CD4-positive, alpha-beta memory T cell (primary cell): ENCODE measurements at regions not wholly inside any gene's neighbourhood (a gene's known extent, or its start where the extent isn't known, plus 50 kb on each side); places are given as distances from the start of the nearest gene placed in this dataset.
"Not testable (repeated sequence)": the region's sequence is repeated elsewhere in the genome, so short reads cannot be mapped to it uniquely, and the experiment has no call there.

Experiments
- CTCF ChIA-PET: fragments of 350-600 bp; sonication (Branson Sonifier 250); formaldehyde crosslinking; loops from one replicate; lab custom pipeline; 2021; ENCODE audit warnings: inconsistent platforms; ENCODE audit not compliant: partially characterized antibody; lab: Charles Lee
- POLR2A ChIA-PET: fragments of 350-600 bp; sonication (Branson Sonifier 250); formaldehyde crosslinking; loops from one replicate; lab custom pipeline; 2021; ENCODE audit not compliant: partially characterized antibody; lab: Charles Lee
- DNase-seq, 5 donors: peaks; one replicate each; pipeline versions ENCODE4 v3.0.0 to v3.0.0-alpha.2; 2020 to 2022; ENCODE audit warnings: mixed read lengths in 1 of 5
- H3K27ac ChIP-seq: one replicate; pipeline ENCODE4 v1.7.0; 2013; ENCODE audit warnings: low read depth, low read length
- H3K27me3 ChIP-seq: 2 replicates; pipeline ENCODE4 v1.7.0; 2013; ENCODE audit warnings: mild to moderate bottlenecking, low read length, moderate library complexity; ENCODE audit not compliant: insufficient read depth
- H3K36me3 ChIP-seq: 2 replicates; pipeline ENCODE4 v1.7.0; 2013; ENCODE audit warnings: mild to moderate bottlenecking, low read length, moderate library complexity; ENCODE audit not compliant: insufficient read depth
- H3K4me1 ChIP-seq: 2 replicates; pipeline ENCODE4 v1.7.0; 2013; ENCODE audit warnings: mild to moderate bottlenecking, low read length, moderate library complexity; ENCODE audit not compliant: insufficient read depth
- H3K4me3 ChIP-seq, 2 donors: one replicate each; pipeline ENCODE4 v1.7.0; 2013; ENCODE audit warnings: low read length in 2 of 2, mild to moderate bottlenecking in 1 of 2
- H3K9me3 ChIP-seq, 2 donors: one replicate each; pipeline ENCODE4 v1.7.0; 2013; ENCODE audit warnings: low read length in 2 of 2, control low read depth in 1 of 2; ENCODE audit not compliant: control insufficient read depth in 1 of 2
- H3K27ac Mint-ChIP-seq, 7 donors: one replicate each; pipeline ENCODE4 v1.8.0; 2020 to 2021; ENCODE audit warnings: mixed read lengths in 7 of 7, mild to moderate bottlenecking in 6 of 7, inconsistent platforms in 3 of 7, moderate library complexity in 3 of 7
- H3K27me3 Mint-ChIP-seq, 2 donors: one replicate each; pipeline ENCODE4 v1.8.0; 2020 to 2021; ENCODE audit warnings: mixed read lengths in 2 of 2
- H3K36me3 Mint-ChIP-seq, 2 donors: one replicate each; pipeline ENCODE4 v1.8.0; 2020 to 2021; ENCODE audit warnings: mixed read lengths in 2 of 2, inconsistent platforms in 1 of 2, mild to moderate bottlenecking in 1 of 2
- H3K4me1 Mint-ChIP-seq, 4 donors: one replicate each; pipeline ENCODE4 v1.8.0; 2020 to 2021; ENCODE audit warnings: mixed read lengths in 4 of 4, mild to moderate bottlenecking in 1 of 4
- H3K4me3 Mint-ChIP-seq, 8 donors: one replicate each; pipeline ENCODE4 v1.8.0; 2020 to 2021; ENCODE audit warnings: mixed read lengths in 8 of 8, mild to moderate bottlenecking in 7 of 8, moderate library complexity in 6 of 8, inconsistent platforms in 3 of 8
- H3K9me3 Mint-ChIP-seq, 8 donors: one replicate each; pipeline ENCODE4 v1.8.0; 2020 to 2021; ENCODE audit warnings: mixed read lengths in 8 of 8, mild to moderate bottlenecking in 5 of 8, inconsistent platforms in 3 of 8, moderate library complexity in 1 of 8
- intact Hi-C: fragments of 100-400 bp; cut with micrococcal nuclease; formaldehyde crosslinking; loops from one replicate; pipeline ENCODE4 v1.15.1; 2023

DNA sequence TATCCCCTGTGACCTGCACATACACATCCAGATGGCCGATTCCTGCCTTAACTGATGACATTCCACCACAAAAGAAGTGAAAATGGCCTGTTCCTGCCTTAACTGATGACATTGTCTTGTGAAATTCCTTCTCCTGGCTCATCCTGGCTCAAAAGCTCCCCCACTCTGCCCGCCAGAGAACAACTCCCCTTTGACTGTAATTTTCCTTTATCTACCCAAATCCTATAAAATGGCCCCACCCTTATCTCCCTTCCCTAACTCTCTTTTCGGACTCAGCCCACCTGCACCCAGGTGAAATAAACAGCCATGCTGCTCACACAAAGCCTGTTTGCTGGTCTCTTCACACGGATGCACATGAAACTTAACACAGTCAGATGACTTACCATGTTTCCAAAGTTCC, 403.8 kb downstream of the TBC1D32 start:
- H3K4me3 Mint-ChIP-seq, H3K27ac Mint-ChIP-seq, H3K4me3 ChIP-seq, H3K4me1 ChIP-seq, H3K9me3 ChIP-seq, H3K9me3 Mint-ChIP-seq, H3K36me3 ChIP-seq, H3K4me1 Mint-ChIP-seq, H3K27ac ChIP-seq, H3K36me3 Mint-ChIP-seq, CTCF ChIA-PET, DNase-seq, H3K27me3 ChIP-seq, H3K27me3 Mint-ChIP-seq, POLR2A ChIA-PET, intact Hi-C loops: not testable (repeated sequence)

DNA sequence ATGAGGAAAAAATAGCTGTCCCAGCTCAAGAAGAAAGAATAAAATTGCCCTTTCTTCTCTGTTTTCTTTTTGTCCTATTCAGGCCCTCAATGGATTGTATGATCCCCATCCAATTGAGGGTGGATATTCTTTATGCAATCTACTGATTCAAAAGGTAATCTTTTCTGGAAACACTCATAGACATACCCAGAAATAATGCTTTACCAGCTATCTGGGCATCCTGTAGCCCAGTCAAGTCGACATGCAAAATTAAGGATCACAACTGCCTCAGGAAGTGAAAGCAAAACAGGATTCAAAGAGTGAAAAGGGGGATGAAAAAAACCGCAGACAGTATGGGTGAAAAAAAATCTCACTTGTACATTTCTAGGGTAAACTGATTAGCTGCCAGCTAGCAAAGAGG, 410.1 kb downstream of the TBC1D32 start:
- H3K4me3 Mint-ChIP-seq: no peak overlapping the region
- no peaks in the 10 kb centered on the region for H3K9me3 ChIP-seq
- POLR2A ChIA-PET: no interaction called here
- no peaks in the 10 kb centered on the region for H3K36me3 Mint-ChIP-seq
- no peaks in the 10 kb centered on the region for H3K27me3 ChIP-seq
- H3K4me1 Mint-ChIP-seq: no peaks in the 10 kb centered on the region
- CTCF ChIA-PET: no interaction called here
- H3K9me3 Mint-ChIP-seq: peaks cover 0 to 6% (median 0%) of the 10 kb centered on the region in 8 donors
- intact Hi-C loops: no loop called here
- no peak overlapping the region for H3K27ac ChIP-seq
- no peak overlapping the region for H3K27ac Mint-ChIP-seq
- no peaks in the 10 kb centered on the region for H3K36me3 ChIP-seq
- H3K27me3 Mint-ChIP-seq: no peaks in the 10 kb centered on the region
- DNase-seq: no peak
- no peak overlapping the region for H3K4me3 ChIP-seq
- H3K4me1 ChIP-seq: no peaks in the 10 kb centered on the region

DNA sequence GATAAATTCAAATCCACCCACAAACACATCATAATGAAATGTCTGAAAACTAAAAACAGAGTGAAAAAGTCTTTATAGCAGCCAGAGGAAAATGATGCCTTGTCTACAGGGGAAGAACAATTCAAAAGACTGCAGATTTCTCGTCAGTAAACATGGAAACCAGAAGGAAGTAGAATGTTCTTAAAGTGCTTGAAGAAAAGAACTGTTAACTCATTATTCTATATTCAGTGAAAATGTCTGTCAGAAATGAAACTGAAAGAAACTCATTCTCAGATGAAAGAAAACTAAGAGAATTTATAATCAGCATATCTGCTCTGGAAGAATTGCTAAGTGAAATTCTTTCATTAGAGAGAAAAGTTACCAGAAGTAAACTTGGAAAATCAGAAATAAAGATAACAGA, 416.1 kb downstream of the TBC1D32 start:
- ChIA-PET CTCF (no interaction called here), POLR2A (no interaction called here)
- Histone ChIP-seq H3K4me1 (no peaks in the 10 kb centered on the region), H3K4me3 (no peak overlapping the region), H3K27ac (no peak overlapping the region), H3K9me3 (no peaks in the 10 kb centered on the region), H3K27me3 (no peaks in the 10 kb centered on the region), H3K36me3 (no peaks in the 10 kb centered on the region)
- no peak for DNase-seq
- H3K27ac Mint-ChIP-seq: no peak overlapping the region
- H3K4me1 Mint-ChIP-seq: peaks cover 0 to 4% (median 0%) of the 10 kb centered on the region in 4 donors
- H3K27me3 Mint-ChIP-seq: no peaks in the 10 kb centered on the region
- no peaks in the 10 kb centered on the region for H3K36me3 Mint-ChIP-seq
- H3K9me3 Mint-ChIP-seq: peaks cover 0 to 3% (median 0%) of the 10 kb centered on the region in 8 donors
- no peak overlapping the region for H3K4me3 Mint-ChIP-seq
- intact Hi-C loops: no loop called here

DNA sequence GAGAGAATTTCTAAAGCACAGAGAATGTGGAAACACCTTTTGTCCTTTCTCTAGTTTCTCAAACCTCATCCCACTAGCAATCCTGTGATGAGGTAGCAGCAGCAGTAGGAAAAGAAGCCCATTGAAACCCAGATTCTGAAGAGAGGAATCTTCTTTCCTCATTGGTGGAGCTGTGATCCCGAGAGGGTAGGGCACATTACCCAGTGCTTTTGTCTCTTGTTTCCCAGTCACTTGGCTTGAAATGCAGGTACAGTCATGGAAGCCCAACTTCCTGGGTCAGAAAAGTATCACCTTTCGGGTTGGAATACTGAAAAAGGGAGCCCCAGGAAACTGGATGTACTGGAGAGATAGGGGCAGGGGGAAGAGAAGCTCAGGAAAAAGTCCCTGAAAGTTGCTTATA, 417.4 kb downstream of the TBC1D32 start:
- POLR2A ChIA-PET: no interaction called here
- Mint-ChIP-seq H3K9me3 (peaks cover 0 to 3% (median 0%) of the 10 kb centered on the region in 8 donors), H3K27ac (no peak overlapping the region), H3K27me3 (no peaks in the 10 kb centered on the region), H3K4me3 (no peak overlapping the region), H3K4me1 (peaks cover 0 to 4% (median 0%) of the 10 kb centered on the region in 4 donors), H3K36me3 (no peaks in the 10 kb centered on the region)
- CTCF ChIA-PET: no interaction called here
- Histone ChIP-seq H3K9me3 (no peaks in the 10 kb centered on the region), H3K27me3 (no peaks in the 10 kb centered on the region), H3K4me3 (no peak overlapping the region), H3K27ac (no peak overlapping the region), H3K36me3 (no peaks in the 10 kb centered on the region), H3K4me1 (no peaks in the 10 kb centered on the region)
- DNase-seq: no peak
- intact Hi-C loops: no loop called here

DNA sequence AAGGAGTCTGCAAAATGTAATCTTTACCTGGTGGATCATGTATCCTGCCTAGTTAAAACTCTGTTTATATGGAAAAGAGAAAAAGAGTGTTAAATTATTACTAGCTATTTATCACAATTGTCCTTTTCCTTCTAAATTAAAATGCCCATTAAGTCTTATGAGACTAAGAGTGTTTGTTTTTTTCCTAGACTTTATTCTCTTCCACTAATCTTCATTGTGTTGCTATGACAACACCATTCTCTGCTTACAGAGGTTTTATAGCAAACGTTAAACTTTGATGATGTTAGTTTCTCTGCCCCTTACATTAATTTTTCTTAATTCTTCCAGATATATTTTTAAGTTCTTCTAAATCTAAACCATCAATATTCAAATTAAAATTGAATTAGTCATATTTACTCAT, 420.8 kb downstream of the TBC1D32 start:
- Histone ChIP-seq H3K27me3 (no peaks in the 10 kb centered on the region), H3K9me3 (no peaks in the 10 kb centered on the region), H3K36me3 (no peaks in the 10 kb centered on the region), H3K27ac (no peak overlapping the region), H3K4me3 (no peak overlapping the region), H3K4me1 (no peaks in the 10 kb centered on the region)
- Mint-ChIP-seq H3K27me3 (no peaks in the 10 kb centered on the region), H3K4me3 (no peak overlapping the region), H3K9me3 (peaks cover 0 to 8% (median 0%) of the 10 kb centered on the region in 8 donors), H3K4me1 (peaks cover 0 to 4% (median 0%) of the 10 kb centered on the region in 4 donors), H3K36me3 (no peaks in the 10 kb centered on the region), H3K27ac (no peak overlapping the region)
- intact Hi-C loops: no loop called here
- CTCF ChIA-PET: no interaction called here
- POLR2A ChIA-PET: no interaction called here
- DNase-seq: no peak

DNA sequence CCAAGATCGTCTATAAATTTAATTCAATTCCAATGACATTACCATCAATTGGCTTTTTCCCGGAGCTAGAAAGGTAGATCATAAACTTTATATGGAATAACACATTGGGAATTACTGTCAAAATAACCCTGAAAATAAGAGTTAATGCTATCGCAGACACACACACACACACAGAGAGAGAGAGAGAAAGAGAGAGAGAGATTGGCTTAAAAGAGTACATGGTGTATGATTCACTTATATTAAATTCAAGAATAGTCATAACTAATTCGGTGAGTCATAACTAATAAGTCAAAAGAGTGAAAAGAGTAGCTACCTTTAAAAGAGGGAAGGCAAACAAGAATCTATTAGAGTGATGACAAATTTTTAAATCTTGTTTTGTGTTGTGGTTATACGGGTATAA, 425.5 kb downstream of the TBC1D32 start:
- H3K9me3 ChIP-seq: no peaks in the 10 kb centered on the region
- Mint-ChIP-seq H3K27ac (no peak overlapping the region), H3K4me3 (no peak overlapping the region), H3K9me3 (peaks cover 0 to 6% (median 0%) of the 10 kb centered on the region in 8 donors), H3K36me3 (no peaks in the 10 kb centered on the region), H3K27me3 (no peaks in the 10 kb centered on the region), H3K4me1 (no peaks in the 10 kb centered on the region)
- no peaks in the 10 kb centered on the region for H3K27me3 ChIP-seq
- no peak overlapping the region for H3K4me3 ChIP-seq
- H3K36me3 ChIP-seq: no peaks in the 10 kb centered on the region
- POLR2A ChIA-PET: no interaction called here
- H3K27ac ChIP-seq: no peak overlapping the region
- no peaks in the 10 kb centered on the region for H3K4me1 ChIP-seq
- CTCF ChIA-PET: no interaction called here
- intact Hi-C loops: no loop called here
- no peak for DNase-seq

DNA sequence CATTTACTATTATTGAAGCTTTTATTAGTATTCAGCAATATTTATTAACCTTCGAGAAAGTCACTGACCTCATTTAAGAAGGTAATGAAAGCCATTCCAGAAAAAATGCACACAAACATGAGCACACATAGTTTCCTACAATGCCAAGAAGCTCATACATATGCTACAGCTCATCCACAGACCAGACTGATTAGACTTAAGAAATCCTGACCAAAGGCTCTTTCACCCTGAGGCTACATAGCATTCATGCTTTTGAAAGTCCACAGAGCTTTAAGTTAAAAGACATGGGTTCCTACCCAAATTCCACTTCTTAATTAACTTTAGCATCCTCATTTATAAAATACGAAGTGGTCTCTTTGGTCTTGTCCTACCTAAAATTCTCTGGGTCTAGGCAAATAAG, 430.4 kb downstream of the TBC1D32 start:
- no peaks in the 10 kb centered on the region for H3K9me3 Mint-ChIP-seq
- ChIA-PET CTCF (no interaction called here), POLR2A (no interaction called here)
- no peaks in the 10 kb centered on the region for H3K36me3 Mint-ChIP-seq
- no peaks in the 10 kb centered on the region for H3K4me1 Mint-ChIP-seq
- DNase-seq: no peak
- no peaks in the 10 kb centered on the region for H3K27me3 ChIP-seq
- H3K4me1 ChIP-seq: no peaks in the 10 kb centered on the region
- no peak overlapping the region for H3K4me3 ChIP-seq
- no peak overlapping the region for H3K27ac ChIP-seq
- H3K9me3 ChIP-seq: no peaks in the 10 kb centered on the region
- no peaks in the 10 kb centered on the region for H3K36me3 ChIP-seq
- no peak overlapping the region for H3K27ac Mint-ChIP-seq
- no peak overlapping the region for H3K4me3 Mint-ChIP-seq
- intact Hi-C loops: no loop called here
- H3K27me3 Mint-ChIP-seq: no peaks in the 10 kb centered on the region

DNA sequence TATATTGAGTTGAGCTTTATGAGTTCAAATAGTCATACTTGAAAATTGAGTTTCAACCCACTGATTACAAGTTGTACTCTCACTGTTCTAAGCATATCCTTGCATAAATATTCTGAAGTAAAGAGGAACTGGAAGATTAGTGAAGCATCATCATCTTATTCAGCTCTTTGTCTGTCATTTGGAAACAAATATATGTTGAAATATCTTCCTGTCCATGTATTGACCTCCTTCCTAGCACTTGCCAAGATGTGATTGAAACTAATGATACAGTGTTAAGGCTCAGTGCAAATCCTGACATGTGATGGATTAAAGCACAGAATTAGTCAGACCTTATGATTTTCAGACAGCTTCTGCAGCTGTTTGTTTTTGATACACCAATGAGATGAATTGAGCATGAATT, 434.3 kb downstream of the TBC1D32 start:
- peaks cover 0 to 5% (median 0%) of the 10 kb centered on the region in 8 donors for H3K9me3 Mint-ChIP-seq
- ChIA-PET POLR2A (no interaction called here), CTCF (no interaction called here)
- no peak overlapping the region for H3K27ac ChIP-seq
- no peaks in the 10 kb centered on the region for H3K9me3 ChIP-seq
- no peak overlapping the region for H3K4me3 ChIP-seq
- no peaks in the 10 kb centered on the region for H3K4me1 ChIP-seq
- DNase-seq: no peak
- no peaks in the 10 kb centered on the region for H3K36me3 ChIP-seq
- no peaks in the 10 kb centered on the region for H3K27me3 ChIP-seq
- no peaks in the 10 kb centered on the region for H3K36me3 Mint-ChIP-seq
- H3K27me3 Mint-ChIP-seq: no peaks in the 10 kb centered on the region
- no peak overlapping the region for H3K4me3 Mint-ChIP-seq
- no peak overlapping the region for H3K27ac Mint-ChIP-seq
- intact Hi-C loops: no loop called here
- no peaks in the 10 kb centered on the region for H3K4me1 Mint-ChIP-seq
